HUES48 (cell line): ENCODE measurements at regions not wholly inside any gene's neighbourhood (a gene's known extent, or its start where the extent isn't known, plus 50 kb on each side); places are given as distances from the start of the nearest gene placed in this dataset.

Source experiments
- H3K27ac ChIP-seq: one replicate; pipeline ENCODE4 v1.7.0; 2013; ENCODE audit warnings: low read depth, low read length, inconsistent platforms
- H3K27me3 ChIP-seq: 2 replicates; pipeline ENCODE4 v1.6.1; 2013; ENCODE audit warnings: mild to moderate bottlenecking, low read length; ENCODE audit not compliant: control insufficient read depth, insufficient read depth
- H3K36me3 ChIP-seq: 2 replicates; pipeline ENCODE4 v1.6.1; 2013; ENCODE audit warnings: low read length; ENCODE audit not compliant: control insufficient read depth, insufficient read depth
- H3K4me1 ChIP-seq: 2 replicates; pipeline ENCODE4 v1.6.1; 2013; ENCODE audit warnings: mild to moderate bottlenecking, low read length; ENCODE audit not compliant: control insufficient read depth, insufficient read depth
- H3K4me3 ChIP-seq: 2 replicates; pipeline ENCODE4 v1.5.1; 2013; ENCODE audit warnings: mild to moderate bottlenecking, low read depth, low read length
- H3K9ac ChIP-seq: 2 replicates; pipeline ENCODE4 v1.6.1; 2013; ENCODE audit warnings: mild to moderate bottlenecking, low read depth, low read length, moderate library complexity
- H3K9me3 ChIP-seq: 2 replicates; pipeline ENCODE4 v1.6.1; 2013; ENCODE audit warnings: low read length; ENCODE audit not compliant: control insufficient read depth, insufficient read depth

DNA sequence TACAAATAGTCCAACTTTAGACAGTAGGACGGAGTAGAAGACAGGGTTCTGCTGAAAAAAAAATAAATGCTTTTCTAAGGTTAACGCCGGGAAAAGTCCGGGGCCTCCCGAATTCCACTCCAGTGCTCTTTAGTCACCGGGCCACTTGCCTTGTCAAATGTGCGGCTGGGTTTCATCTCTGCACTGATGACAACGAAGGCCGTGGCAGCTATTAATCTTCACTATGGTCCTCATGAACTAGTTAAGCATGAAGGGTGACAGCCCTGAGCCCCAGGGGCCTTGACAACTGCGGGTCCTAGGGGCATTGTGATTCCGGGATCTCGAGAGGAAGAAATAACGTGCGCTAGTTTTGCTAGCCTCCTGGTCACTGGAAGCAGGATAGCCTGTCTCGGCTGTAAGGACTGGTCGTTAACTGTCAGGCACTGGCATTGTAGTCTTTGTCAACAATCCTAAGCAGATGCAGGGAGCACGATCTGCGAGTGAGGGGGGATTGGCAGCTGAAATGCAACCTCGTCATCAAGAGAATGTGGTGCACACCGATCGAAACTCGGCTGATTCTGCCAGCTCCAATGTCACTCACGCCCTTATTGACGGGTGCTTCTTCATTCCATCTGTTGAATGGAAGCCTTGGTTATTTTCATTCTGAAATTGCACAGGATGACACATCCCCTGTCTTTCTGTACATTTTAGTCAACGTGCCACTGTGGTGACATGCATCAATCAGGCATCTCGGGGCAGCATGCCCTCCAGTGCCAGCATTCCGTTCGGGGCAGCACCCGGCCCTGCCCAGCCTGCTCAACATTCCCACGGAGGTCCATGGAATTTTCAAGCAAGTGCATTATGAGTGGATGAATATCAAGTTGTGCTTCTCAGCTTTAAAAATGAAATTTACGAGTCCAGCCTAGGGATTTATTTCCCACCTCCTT, 51.6 kb upstream of the MGMT start:
- Histone ChIP-seq H3K9me3 (no peaks in the 10 kb centered on the region), H3K36me3 (no peaks in the 10 kb centered on the region), H3K4me3 (no peak overlapping the region), H3K27me3 (no peaks in the 10 kb centered on the region), H3K9ac (no peak overlapping the region), H3K4me1 (no peaks in the 10 kb centered on the region), H3K27ac (no peak overlapping the region)

GRCh38 chr10:129416155-129416554, 50.9 kb upstream of the MGMT start:
- Histone ChIP-seq H3K27me3 (no peaks in the 10 kb centered on the region), H3K9me3 (no peaks in the 10 kb centered on the region), H3K36me3 (no peaks in the 10 kb centered on the region), H3K4me1 (no peaks in the 10 kb centered on the region), H3K27ac (no peak overlapping the region), H3K4me3 (no peak overlapping the region), H3K9ac (no peak overlapping the region)

GRCh38 chr10:129416956-129417765, 49.9 kb upstream of the MGMT start:
- Histone ChIP-seq H3K9ac (no peak overlapping the region), H3K36me3 (no peaks in the 10 kb centered on the region), H3K4me3 (no peak overlapping the region), H3K9me3 (no peaks in the 10 kb centered on the region), H3K27ac (no peak overlapping the region), H3K27me3 (no peaks in the 10 kb centered on the region), H3K4me1 (no peaks in the 10 kb centered on the region)
